COLO829 (cell line): ENCODE measurements at regions not wholly inside any gene's neighbourhood (a gene's known extent, or its start where the extent isn't known, plus 50 kb on each side); places are given as distances from the start of the nearest gene placed in this dataset.
A peak's percentile ranks its signal among the peaks of the same experiment; 100 is the strongest.
"Not testable (repeated sequence)": the region's sequence is repeated elsewhere in the genome, so short reads cannot be mapped to it uniquely, and the experiment has no call there.

Experiments
- DNase-seq: peaks from one replicate; pipeline ENCODE4 v3.0.0; 2012; ENCODE audit warnings: low spot score

- DNase-seq = no peak
Observed at GRCh38 chr7:35971133-35971891, 170.5 kb downstream of the SEPTIN7 start.

GRCh38 chr7:35975851-35976454, 175.1 kb downstream of the SEPTIN7 start:
- DNase-seq = peak; percentile 36

GRCh38 chr7:35978816-35979640, 174.0 kb upstream of the EEPD1 start:
- DNase-seq = not testable (repeated sequence)

GRCh38 chr7:35982600-35982999, 170.5 kb upstream of the EEPD1 start:
- DNase-seq = no peak

GRCh38 chr7:35983626-35984025, 169.4 kb upstream of the EEPD1 start:
- DNase-seq = no peak

GRCh38 chr7:35985126-35985754, 167.8 kb upstream of the EEPD1 start:
- peak; percentile 69 for DNase-seq

- DNase-seq = no peak
Observed at GRCh38 chr7:35987016-35987415, 166.0 kb upstream of the EEPD1 start.

GRCh38 chr7:35988105-35988504, 164.9 kb upstream of the EEPD1 start:
- DNase-seq = no peak

- DNase-seq = no peak
Observed at GRCh38 chr7:35988818-35989217, 164.2 kb upstream of the EEPD1 start.

- DNase-seq = no peak
Observed at GRCh38 chr7:35991511-35992232, 161.4 kb upstream of the EEPD1 start.

- no peak for DNase-seq
Observed at GRCh38 chr7:35992436-35992835, 160.6 kb upstream of the EEPD1 start.

- no peak for DNase-seq
Observed at GRCh38 chr7:35993113-35993512, 159.9 kb upstream of the EEPD1 start.

- no peak for DNase-seq
Observed at GRCh38 chr7:35993676-35994606, 159.1 kb upstream of the EEPD1 start.

- no peak for DNase-seq
Observed at GRCh38 chr7:35995334-35995733, 157.7 kb upstream of the EEPD1 start.

- no peak for DNase-seq
Observed at GRCh38 chr7:35998481-35998880, 154.6 kb upstream of the EEPD1 start.

- DNase-seq = no peak
Observed at GRCh38 chr7:36001546-36001945, 151.5 kb upstream of the EEPD1 start.

- no peak for DNase-seq
Observed at GRCh38 chr7:36002900-36003299, 150.2 kb upstream of the EEPD1 start.

GRCh38 chr7:36003343-36003742, 149.7 kb upstream of the EEPD1 start:
- DNase-seq = no peak

GRCh38 chr7:36005293-36005692, 147.8 kb upstream of the EEPD1 start:
- no peak for DNase-seq

- DNase-seq = no peak
Observed at GRCh38 chr7:36005876-36006275, 147.2 kb upstream of the EEPD1 start.
